MM.1S (cell line): ENCODE measurements at regions not wholly inside any gene's neighbourhood (a gene's known extent, or its start where the extent isn't known, plus 50 kb on each side); places are given as distances from the start of the nearest gene placed in this dataset.

ENCODE experiments used
- CTCF ChIP-seq: fragments of 300-600 bp; sonication (generic); IDR thresholded peaks from 2 replicates; pipeline ENCODE4 v1.5.1; 2016; ENCODE audit warnings: antibody characterized with exemption, low read length, mixed read lengths
- EZH2 ChIP-seq: fragments of 300-600 bp; sonication (generic); optimal IDR thresholded peaks from 2 replicates; pipeline ENCODE3; 2017; ENCODE audit warnings: low read depth, mild to moderate bottlenecking, antibody characterized with exemption, low read length, mixed read lengths

DNA sequence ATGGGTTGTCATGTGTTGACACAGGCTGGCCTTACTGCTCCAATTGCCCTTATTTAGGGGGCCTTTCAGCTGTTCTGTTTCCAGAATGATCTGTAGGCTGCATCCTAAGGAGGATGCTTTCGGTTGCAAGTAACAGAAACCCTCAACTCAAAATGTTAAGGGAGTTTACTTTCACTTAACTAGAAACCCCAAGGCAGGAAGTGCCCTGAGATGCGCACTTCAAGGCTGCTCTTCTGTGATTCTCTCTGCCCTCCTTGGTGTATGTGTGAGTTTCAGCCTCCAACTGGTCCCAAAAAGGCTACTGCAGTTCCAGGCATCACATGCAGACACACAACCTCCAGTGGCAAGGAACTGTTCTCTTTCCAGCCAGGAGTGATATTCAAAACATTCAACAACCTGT, 97.3 kb upstream of the ATP6AP2 start:
- TF ChIP-seq EZH2: no peak
- TF ChIP-seq CTCF: no peak
